22Rv1 (cell line): ENCODE measurements at regions not wholly inside any gene's neighbourhood (a gene's known extent, or its start where the extent isn't known, plus 50 kb on each side); places are given as distances from the start of the nearest gene placed in this dataset.

Experiments
- CTCF ChIP-seq: fragments of 450-650 bp; IDR thresholded peaks from 2 replicates; pipeline ENCODE4 v1.5.1; 2017; ENCODE audit warnings: mild to moderate bottlenecking
- ZFX ChIP-seq: fragments of 450-650 bp; IDR thresholded peaks from 2 replicates; pipeline ENCODE4 v1.6.1; 2017; ENCODE audit warnings: antibody characterized with exemption, borderline replicate concordance

GRCh38 chr2:8168876-8169424 lies 512.9 kb upstream of the ID2 start:
- no peak for TF ChIP-seq CTCF
- TF ChIP-seq ZFX: no peak
